AG04450 (cell line): ENCODE measurements at regions not wholly inside any gene's neighbourhood (a gene's known extent, or its start where the extent isn't known, plus 50 kb on each side); places are given as distances from the start of the nearest gene placed in this dataset.
"Not testable (repeated sequence)": the region's sequence is repeated elsewhere in the genome, so short reads cannot be mapped to it uniquely, and the experiment has no call there.

ENCODE experiments used
- CTCF ChIA-PET: fragments of 300-600, 350-600 bp; formaldehyde crosslinking; extraction: SDS; loops from one replicate; lab custom pipeline; 2022; ENCODE audit warnings: antibody characterized with exemption, inconsistent platforms; lab: Charles Lee
- POLR2A ChIA-PET: fragments of 350-600 bp; formaldehyde crosslinking; extraction: SDS; loops from one replicate; lab custom pipeline; 2021; ENCODE audit warnings: antibody characterized with exemption, inconsistent platforms; lab: Yijun Ruan, JAX
- DNase-seq: peaks from one replicate; pipeline ENCODE4 v3.0.0-alpha.2; 2011; ENCODE audit warnings: low read depth, low spot score
- H3K27ac ChIP-seq: one replicate; pipeline ENCODE4 v1.5.1; 2012; ENCODE audit warnings: low read depth, low read length, control low read depth
- H3K27me3 ChIP-seq: one replicate; pipeline ENCODE4 v1.6.0; 2012; ENCODE audit warnings: low read length; ENCODE audit not compliant: control insufficient read depth, insufficient read depth
- H3K4me3 ChIP-seq: 2 replicates; pipeline ENCODE4 v1.5.1; 2011; ENCODE audit warnings: mild to moderate bottlenecking, low read depth, low read length, control low read depth
- H3K9me3 ChIP-seq: 2 replicates; pipeline ENCODE4 v1.5.1; 2012; ENCODE audit warnings: low read length; ENCODE audit not compliant: control insufficient read depth, insufficient read depth
- TF ChIP-seq, protein P1 (sequence below): IDR thresholded peaks from 2 replicates; pipeline ENCODE4 v1.5.1; 2011; ENCODE audit warnings: low read depth, low read length, control low read depth, inconsistent platforms

DNA sequence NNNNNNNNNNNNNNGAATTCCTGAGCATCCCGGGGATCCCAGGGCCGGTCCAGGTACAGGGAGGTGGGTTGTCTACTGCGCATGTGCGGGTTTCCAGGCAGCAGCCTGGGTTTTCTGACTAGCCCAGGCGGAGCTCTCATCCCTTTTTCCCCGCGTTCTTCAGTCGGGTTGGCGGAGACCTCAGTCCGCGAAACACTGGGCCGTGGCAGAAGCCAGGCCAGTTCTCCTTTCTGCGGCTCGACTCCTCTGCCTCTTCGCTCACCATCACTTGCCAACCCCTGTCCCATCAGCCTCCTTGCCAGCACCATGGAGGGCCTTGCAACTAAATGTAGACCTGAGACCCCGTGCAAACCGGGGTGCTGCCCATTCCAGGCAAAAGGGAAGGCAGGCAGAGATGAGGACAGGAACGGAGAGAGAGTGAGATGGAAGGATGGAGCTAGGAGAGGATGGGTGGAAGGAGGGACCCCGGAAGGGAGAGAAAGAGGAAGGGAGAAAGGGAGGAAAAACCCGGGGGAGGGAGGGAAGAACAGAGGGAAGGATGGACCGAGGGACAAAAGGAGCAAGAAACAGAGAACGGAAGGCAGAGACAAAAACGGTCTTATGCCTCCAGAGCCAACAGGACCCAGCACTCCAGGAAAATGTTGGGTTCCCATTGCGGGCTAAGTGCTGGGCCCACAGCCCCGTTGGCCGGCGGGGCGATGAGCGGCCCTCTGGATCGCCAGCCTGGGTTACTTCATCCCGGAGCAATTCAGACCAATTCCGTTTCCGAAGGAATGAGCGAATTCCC is 445.4 kb upstream of the DEFB115 start:
- H3K27ac ChIP-seq, result no peak overlapping the region
- no peaks in the 10 kb centered on the region for H3K27me3 ChIP-seq
- POLR2A ChIA-PET, result no interaction called here

DNA sequence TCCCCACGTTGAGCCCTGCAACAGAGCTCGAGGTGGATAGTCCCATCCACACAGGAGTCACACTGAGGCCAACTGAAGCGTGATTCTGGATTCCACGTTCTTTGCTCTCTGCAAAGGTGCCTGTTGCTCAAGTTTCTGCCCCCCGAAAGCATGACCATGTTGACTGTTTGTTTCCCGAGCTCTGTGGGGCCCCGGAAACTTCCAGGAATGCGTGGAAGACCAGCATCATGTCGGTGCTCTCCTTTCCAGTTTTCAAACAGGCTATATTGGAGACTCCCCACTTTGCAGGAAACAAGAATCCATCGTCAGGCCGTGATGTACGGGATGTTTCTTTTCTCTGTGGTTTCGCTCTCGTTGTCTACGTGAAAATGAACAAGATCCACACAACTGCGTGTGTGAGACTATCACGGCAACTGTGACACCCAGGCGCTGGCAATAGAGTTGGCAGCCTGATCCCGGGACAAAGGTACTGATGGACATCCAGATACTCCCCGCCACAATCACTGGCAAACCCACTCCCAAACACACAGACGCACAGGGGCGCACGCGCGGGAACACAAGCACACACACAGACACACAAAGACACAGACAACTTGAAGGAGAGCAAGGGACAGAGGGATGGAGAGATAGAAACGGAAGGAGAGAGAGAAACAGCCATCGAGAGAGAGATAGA is 444.6 kb upstream of the DEFB115 start:
- Histone ChIP-seq H3K9me3 (peaks cover 47% of the 10 kb centered on the region), H3K27me3 (no peaks in the 10 kb centered on the region), H3K27ac (no peak overlapping the region), H3K4me3 (no peak overlapping the region)
- ChIA-PET POLR2A (no interaction called here), CTCF (no interaction called here)
- DNase-seq, result no peak
- TF ChIP-seq, protein P1, sequence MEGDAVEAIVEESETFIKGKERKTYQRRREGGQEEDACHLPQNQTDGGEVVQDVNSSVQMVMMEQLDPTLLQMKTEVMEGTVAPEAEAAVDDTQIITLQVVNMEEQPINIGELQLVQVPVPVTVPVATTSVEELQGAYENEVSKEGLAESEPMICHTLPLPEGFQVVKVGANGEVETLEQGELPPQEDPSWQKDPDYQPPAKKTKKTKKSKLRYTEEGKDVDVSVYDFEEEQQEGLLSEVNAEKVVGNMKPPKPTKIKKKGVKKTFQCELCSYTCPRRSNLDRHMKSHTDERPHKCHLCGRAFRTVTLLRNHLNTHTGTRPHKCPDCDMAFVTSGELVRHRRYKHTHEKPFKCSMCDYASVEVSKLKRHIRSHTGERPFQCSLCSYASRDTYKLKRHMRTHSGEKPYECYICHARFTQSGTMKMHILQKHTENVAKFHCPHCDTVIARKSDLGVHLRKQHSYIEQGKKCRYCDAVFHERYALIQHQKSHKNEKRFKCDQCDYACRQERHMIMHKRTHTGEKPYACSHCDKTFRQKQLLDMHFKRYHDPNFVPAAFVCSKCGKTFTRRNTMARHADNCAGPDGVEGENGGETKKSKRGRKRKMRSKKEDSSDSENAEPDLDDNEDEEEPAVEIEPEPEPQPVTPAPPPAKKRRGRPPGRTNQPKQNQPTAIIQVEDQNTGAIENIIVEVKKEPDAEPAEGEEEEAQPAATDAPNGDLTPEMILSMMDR, result no peak

More for the DNA sequence above, 445.4 kb upstream of the DEFB115 start:
- no peak for DNase-seq
- peaks cover 47% of the 10 kb centered on the region for H3K9me3 ChIP-seq
- CTCF ChIA-PET, result no interaction called here
- TF ChIP-seq, protein P1, result no peak
- H3K4me3 ChIP-seq, result peak overlapping the region; percentile 44

DNA sequence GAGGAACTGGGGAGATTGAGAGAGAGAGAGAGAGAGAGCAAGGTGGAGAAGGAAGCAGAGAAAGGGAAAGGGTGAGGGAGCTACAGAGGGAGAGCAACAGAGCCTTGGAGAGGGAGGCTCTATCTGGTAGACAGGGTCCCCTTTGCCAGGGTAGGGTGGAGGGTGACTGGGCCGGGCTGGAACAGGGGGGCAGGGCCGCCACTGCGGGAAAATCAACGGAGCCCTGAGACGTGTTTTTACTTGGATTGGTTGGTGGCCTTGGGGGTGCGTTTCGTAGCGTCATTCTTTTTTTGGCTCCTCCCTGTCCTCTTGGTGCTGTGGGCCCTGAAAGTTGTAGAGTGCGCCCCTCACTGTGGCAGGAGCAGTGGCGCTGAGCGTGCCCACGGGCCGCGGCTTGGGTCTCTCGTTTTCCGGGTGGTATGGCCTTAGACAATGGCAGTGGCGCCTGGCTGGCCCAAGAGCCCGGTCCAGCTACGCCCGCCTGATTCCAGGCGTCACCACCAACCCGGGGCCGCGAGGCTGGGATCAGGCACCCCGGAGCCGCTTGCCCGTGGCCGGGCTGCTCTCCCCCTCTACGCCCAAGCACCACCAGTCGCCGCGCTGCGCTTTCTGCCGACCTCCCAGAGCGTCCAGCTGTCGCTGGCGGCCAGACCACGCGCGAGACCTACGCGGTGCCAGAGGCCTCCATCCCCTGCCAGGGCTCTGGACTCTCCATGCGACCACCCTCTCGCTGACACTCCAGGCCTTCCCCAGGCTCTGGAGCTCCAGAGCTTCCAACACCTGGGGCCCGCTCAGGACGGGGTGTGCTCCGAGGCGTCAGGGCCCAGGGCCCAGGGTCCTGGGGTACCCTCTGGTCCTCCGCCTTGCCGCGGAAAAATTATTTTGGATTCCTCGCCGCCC is 443.8 kb upstream of the DEFB115 start:
- CTCF ChIA-PET, POLR2A ChIA-PET: not testable (repeated sequence)

DNA sequence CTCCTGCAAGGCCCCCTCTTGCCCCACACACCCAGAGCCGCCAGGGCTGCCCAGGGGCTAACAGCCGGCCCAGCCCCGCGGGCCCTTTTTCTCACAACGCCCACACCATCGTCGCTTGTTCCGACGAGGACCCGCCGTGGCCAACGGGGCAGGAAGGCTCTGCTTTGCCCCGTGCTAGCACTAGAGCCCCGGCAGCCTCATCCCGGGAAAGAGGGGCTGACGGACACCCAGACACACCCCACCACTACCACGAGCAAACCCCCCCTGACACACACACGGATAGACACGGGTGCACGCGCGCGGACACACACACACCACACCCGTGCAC is 443.2 kb upstream of the DEFB115 start:
- H3K4me3 ChIP-seq, CTCF ChIA-PET, POLR2A ChIA-PET, H3K27ac ChIP-seq, DNase-seq, H3K27me3 ChIP-seq: not testable (repeated sequence)
- peaks cover 47% of the 10 kb centered on the region for H3K9me3 ChIP-seq

More for the DNA sequence above, 443.8 kb upstream of the DEFB115 start:
- H3K27me3 ChIP-seq, DNase-seq, H3K4me3 ChIP-seq: not testable (repeated sequence)
- Histone ChIP-seq H3K27ac (peak overlapping the region; percentile 21), H3K9me3 (peaks cover 47% of the 10 kb centered on the region)

DNA sequence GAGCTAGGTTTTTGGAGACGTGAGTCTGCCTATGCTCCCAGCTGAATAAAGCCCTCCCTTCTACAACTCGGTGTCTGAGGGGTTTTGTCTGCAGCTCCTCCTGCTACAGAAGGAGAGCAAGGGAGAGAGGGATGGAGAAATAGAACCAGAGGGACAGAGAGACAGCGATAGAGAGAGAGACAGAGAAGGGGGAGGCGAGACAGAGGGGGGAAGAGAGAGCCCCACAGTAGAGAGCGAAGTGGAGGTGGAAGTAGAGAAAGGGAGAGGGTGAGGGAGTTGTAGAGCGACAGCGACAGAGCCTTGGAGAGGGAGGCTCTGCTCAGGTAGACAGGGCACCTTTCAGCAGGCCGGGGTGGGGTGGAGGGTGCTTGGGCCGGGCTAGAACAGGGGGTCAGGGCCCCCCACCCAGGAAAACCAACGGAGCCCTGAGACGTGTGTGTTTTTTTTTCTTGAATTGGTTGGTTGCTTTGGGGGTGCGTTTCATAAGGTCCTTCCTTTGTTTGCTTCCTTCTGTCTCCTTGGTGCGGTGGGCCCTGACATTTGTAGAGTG is 442.4 kb upstream of the DEFB115 start:
- H3K9me3 ChIP-seq, result peaks cover 47% of the 10 kb centered on the region
- H3K27me3 ChIP-seq, DNase-seq, H3K4me3 ChIP-seq, H3K27ac ChIP-seq, CTCF ChIA-PET, POLR2A ChIA-PET: not testable (repeated sequence)

DNA sequence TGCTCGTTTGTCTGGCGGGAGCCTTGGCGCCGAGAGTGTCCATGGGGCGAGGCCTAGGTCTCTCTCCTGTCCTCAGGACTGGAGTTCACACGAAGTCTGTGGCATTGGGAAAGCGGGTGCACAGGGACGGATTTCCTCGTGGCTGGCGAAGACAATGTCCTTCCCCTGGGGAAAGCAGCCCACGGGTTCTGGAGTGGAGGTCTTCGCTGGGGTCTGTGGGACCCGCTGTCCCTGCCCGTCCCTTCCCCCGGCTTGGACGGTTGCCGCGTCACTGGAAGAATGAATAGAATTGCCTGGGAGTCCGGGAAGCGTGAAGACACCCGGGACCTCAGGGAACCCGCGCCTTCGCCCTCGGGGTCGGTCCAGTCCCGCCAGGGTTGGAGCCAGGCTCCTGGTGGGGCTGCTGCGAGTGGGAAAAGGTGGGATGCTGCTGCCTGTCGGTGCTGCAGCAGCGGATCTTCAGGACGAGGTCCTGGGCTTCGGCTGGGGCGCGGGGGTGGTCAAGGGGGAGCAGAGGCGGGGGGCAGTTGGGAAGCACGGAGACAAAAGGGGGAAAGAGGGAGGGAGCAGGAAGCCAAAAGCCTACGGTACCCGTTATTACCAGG is 441.8 kb upstream of the DEFB115 start:
- no peak for DNase-seq
- Histone ChIP-seq H3K9me3 (peaks cover 47% of the 10 kb centered on the region), H3K27ac (no peak overlapping the region), H3K27me3 (no peaks in the 10 kb centered on the region), H3K4me3 (no peak overlapping the region)
- CTCF ChIA-PET, result no interaction called here
- TF ChIP-seq, protein P1, result no peak
- POLR2A ChIA-PET, result no interaction called here
